Activated B cell treated with CpG ODN at 0.5 μM for 24 hours (primary cell): ENCODE measurements at regions not wholly inside any gene's neighbourhood (a gene's known extent, or its start where the extent isn't known, plus 50 kb on each side); places are given as distances from the start of the nearest gene placed in this dataset.

Experiments
- ATAC-seq: fragments of 200-7000 bp; cut with Tn5 transposase; one replicate; pipeline ENCODE4 v1.10.0; 2021; ENCODE audit warnings: low read depth, mild to moderate bottlenecking, moderate library complexity
- CTCF ChIA-PET: fragments of 350-600 bp; sonication (Branson Sonifier 250); formaldehyde crosslinking; loops from one replicate; lab custom pipeline; 2021; ENCODE audit warnings: antibody characterized with exemption; lab: Charles Lee
- POLR2A ChIA-PET: fragments of 350-600 bp; sonication (Branson Sonifier 250); formaldehyde crosslinking; loops from one replicate; lab custom pipeline; 2021; ENCODE audit warnings: antibody characterized with exemption; lab: Charles Lee
- DNase-seq: peaks from one replicate; pipeline ENCODE4 v3.0.0; 2022
- H3K27ac Mint-ChIP-seq: one replicate; pipeline ENCODE4 v1.8.0; 2020; ENCODE audit warnings: mixed read lengths
- H3K27me3 Mint-ChIP-seq: one replicate; pipeline ENCODE4 v1.8.0; 2021; ENCODE audit warnings: mixed read lengths
- H3K36me3 Mint-ChIP-seq: one replicate; pipeline ENCODE4 v1.8.0; 2021; ENCODE audit warnings: low read depth, mixed read lengths
- H3K4me1 Mint-ChIP-seq: one replicate; pipeline ENCODE4 v1.8.0; 2021; ENCODE audit warnings: mixed read lengths
- H3K4me3 Mint-ChIP-seq: one replicate; pipeline ENCODE4 v1.8.0; 2020; ENCODE audit warnings: mild to moderate bottlenecking, mixed read lengths
- H3K9me3 Mint-ChIP-seq: one replicate; pipeline ENCODE4 v1.8.0; 2020; ENCODE audit warnings: mixed read lengths
- intact Hi-C: fragments of 100-400 bp; cut with micrococcal nuclease; formaldehyde crosslinking; loops from one replicate; pipeline ENCODE4 v1.15.1; 2024
- TF ChIP-seq, protein P1 (sequence below): fragments of 200-600 bp; IDR thresholded peaks from one replicate; pipeline ENCODE4 v1.8.0; 2022; ENCODE audit warnings: antibody characterized with exemption, mild to moderate bottlenecking

DNA sequence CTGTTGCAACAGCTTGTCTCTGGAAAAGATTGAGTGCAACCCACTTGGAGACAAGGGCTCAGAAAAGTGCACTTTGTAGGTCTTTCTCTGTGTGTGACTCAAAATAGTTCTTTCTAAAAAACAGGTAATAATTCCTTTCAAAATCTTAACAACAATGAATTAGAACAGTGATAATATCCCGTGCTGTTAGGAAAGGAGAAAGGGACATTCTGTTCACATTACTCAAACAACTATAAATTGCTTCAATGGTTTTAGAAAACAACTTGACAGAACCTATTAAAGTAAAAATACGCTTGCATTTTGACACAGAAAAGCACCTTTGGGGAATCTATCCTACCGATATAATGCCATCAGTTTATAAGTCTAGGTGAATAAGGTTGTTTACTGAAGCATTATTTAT is 468.1 kb upstream of the DPP6 start:
- peaks cover 19% of the 10 kb centered on the region for H3K9me3 Mint-ChIP-seq
- TF ChIP-seq, protein P1, sequence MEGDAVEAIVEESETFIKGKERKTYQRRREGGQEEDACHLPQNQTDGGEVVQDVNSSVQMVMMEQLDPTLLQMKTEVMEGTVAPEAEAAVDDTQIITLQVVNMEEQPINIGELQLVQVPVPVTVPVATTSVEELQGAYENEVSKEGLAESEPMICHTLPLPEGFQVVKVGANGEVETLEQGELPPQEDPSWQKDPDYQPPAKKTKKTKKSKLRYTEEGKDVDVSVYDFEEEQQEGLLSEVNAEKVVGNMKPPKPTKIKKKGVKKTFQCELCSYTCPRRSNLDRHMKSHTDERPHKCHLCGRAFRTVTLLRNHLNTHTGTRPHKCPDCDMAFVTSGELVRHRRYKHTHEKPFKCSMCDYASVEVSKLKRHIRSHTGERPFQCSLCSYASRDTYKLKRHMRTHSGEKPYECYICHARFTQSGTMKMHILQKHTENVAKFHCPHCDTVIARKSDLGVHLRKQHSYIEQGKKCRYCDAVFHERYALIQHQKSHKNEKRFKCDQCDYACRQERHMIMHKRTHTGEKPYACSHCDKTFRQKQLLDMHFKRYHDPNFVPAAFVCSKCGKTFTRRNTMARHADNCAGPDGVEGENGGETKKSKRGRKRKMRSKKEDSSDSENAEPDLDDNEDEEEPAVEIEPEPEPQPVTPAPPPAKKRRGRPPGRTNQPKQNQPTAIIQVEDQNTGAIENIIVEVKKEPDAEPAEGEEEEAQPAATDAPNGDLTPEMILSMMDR = no peak
- no peaks in the 10 kb centered on the region for H3K36me3 Mint-ChIP-seq
- no peaks in the 10 kb centered on the region for H3K27me3 Mint-ChIP-seq
- ATAC-seq = no peak
- DNase-seq = no peak
- H3K4me1 Mint-ChIP-seq = no peaks in the 10 kb centered on the region
- no peak overlapping the region for H3K4me3 Mint-ChIP-seq
- POLR2A ChIA-PET = no interaction called here
- intact Hi-C loops = no loop called here
- CTCF ChIA-PET = no interaction called here
- no peak overlapping the region for H3K27ac Mint-ChIP-seq

DNA sequence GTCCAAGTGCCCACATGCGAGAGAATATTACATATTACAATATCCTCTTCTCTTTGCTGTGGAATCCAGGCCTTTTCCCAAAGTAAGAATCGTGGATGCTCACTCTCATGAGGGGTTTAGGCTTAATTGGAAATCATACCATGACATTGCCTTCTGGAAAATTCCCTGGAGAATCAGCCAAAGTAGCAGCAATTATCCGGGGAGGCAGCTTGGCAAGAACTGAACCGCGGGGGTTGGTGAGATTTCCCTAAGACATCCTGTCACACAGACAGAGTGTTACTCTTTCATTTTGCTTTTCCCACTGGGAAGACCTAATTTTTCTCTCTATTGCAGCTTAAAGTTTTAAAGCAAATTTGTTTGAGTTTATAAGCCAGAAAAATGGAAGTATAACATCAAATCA is 463.6 kb upstream of the DPP6 start:
- Mint-ChIP-seq H3K27ac (no peak overlapping the region), H3K27me3 (no peaks in the 10 kb centered on the region), H3K9me3 (peaks cover 11% of the 10 kb centered on the region), H3K4me3 (no peak overlapping the region), H3K36me3 (no peaks in the 10 kb centered on the region), H3K4me1 (no peaks in the 10 kb centered on the region)
- TF ChIP-seq, protein P1 = no peak
- CTCF ChIA-PET = no interaction called here
- intact Hi-C loops = no loop called here
- POLR2A ChIA-PET = no interaction called here
- ATAC-seq (no peak), DNase-seq (no peak)

DNA sequence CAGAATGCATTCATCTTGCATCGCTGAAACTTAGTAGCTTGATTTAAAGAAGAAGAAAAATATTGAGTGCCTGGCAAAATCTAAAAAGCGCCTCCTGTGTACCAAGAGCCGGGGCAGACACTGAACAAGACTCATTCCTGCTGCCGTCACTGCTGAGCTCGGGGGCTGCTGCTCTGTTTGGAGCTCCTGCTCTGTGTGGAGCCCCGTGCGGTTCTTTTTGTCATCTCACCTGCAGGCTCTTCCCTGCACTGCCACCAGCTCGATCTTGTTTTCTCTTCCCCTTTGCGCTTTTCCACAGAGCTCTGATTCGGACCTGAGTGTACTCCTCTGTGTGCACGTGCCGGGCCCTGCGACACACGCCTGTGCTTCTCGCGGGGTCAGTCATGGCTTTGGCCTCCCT is 462.1 kb upstream of the DPP6 start:
- Mint-ChIP-seq H3K4me3 (no peak overlapping the region), H3K4me1 (no peaks in the 10 kb centered on the region), H3K9me3 (peaks cover 11% of the 10 kb centered on the region), H3K27ac (no peak overlapping the region), H3K36me3 (no peaks in the 10 kb centered on the region), H3K27me3 (no peaks in the 10 kb centered on the region)
- CTCF ChIA-PET = no interaction called here
- intact Hi-C loops = no loop called here
- DNase-seq (no peak), ATAC-seq (no peak)
- TF ChIP-seq, protein P1 = no peak
- POLR2A ChIA-PET = no interaction called here

DNA sequence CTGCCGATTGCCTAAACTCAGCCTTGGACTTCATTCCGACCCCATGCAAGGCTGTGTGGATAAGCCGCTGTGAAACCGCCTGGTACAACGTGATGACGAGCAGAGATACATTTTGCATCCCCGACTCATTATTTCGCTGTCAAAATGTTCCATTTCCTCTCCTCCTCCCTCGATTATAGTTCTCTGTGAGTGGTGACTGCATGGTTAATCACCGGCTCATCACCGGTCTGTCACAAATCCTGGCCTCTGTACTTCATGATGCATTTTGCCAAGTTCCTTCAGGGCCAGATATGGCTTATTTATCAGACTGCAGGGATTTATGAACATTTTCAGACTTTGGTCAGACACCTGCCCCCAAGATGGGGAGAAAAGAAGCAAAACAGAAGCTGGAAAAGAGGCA is 461.6 kb upstream of the DPP6 start:
- no peak overlapping the region for H3K27ac Mint-ChIP-seq
- H3K9me3 Mint-ChIP-seq = peaks cover 10% of the 10 kb centered on the region
- intact Hi-C loops = no loop called here
- TF ChIP-seq, protein P1 = no peak
- ATAC-seq (no peak), DNase-seq (no peak)
- no peak overlapping the region for H3K4me3 Mint-ChIP-seq
- no peaks in the 10 kb centered on the region for H3K4me1 Mint-ChIP-seq
- ChIA-PET CTCF (no interaction called here), POLR2A (no interaction called here)
- H3K36me3 Mint-ChIP-seq = no peaks in the 10 kb centered on the region
- no peaks in the 10 kb centered on the region for H3K27me3 Mint-ChIP-seq

DNA sequence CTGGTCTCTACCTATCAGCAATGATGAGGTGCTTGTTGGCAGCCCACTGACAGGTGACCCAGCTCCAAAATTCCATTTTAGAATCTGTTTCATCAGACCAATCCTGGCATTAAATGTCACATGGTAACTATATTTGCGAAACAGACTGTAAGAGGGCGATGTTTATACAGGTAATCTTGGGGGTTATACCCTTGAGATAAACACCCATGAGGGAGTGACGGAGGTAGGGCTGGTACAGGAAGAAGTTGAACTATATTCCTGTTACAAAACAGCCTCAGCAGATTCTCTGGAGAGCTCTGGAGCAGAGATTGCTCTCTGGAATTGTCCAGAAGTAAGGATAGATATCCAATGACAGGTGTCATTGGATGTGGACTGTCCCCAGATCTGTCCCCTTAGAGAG is 444.8 kb upstream of the DPP6 start:
- Mint-ChIP-seq H3K9me3 (peaks cover 19% of the 10 kb centered on the region), H3K36me3 (no peaks in the 10 kb centered on the region), H3K27ac (no peak overlapping the region), H3K4me3 (no peak overlapping the region), H3K27me3 (no peaks in the 10 kb centered on the region), H3K4me1 (no peaks in the 10 kb centered on the region)
- CTCF ChIA-PET = no interaction called here
- POLR2A ChIA-PET = no interaction called here
- TF ChIP-seq, protein P1 = no peak
- intact Hi-C loops = no loop called here
- no peak for DNase-seq
- ATAC-seq = no peak
